ENCODE measurements at regions not wholly inside any gene's neighbourhood (a gene's known extent, or its start where the extent isn't known, plus 50 kb on each side); places are given as distances from the start of the nearest gene placed in this dataset.

DNA sequence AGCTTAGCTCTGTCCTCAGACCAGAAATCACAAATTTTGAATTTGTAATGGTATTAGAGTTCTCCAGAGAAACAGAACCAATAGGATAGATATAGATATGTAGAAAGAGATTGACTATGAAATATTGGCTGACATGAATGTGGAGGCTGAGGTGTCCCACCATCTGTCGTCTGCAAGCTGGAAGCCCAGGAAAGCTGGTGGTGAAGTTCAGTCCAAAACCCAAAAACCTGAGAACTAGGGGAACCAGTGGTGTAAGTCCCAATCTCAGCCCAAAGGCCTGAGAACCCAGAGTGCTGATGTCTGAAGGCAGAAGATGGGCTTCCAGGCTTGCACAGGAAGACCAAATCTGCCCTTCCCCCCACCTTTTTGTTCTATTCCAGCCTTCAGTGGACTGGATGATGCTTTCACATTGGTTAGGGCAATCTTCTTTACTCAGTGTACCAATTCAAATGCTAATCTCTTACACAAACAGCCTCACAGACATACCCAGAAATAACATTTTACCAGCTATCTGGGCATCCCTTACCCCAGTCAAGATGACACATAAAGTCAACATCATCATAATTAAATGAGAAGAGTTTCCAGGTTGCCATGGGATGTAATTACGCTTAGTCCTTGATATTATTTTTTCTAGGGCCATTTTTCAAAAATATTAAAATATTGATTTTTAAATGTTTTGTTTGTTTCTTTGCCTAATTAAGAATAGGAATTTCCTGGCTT, 570.8 kb downstream of the UTRN start:
- H3K27ac ChIP-seq (ENCODE audit: low read depth, low read length) = no peak overlapping the region
- no peak overlapping the region for H3K4me2 ChIP-seq (ENCODE audit: low read length)
- no peaks in the 10 kb centered on the region for H3K36me3 ChIP-seq (ENCODE audit: control insufficient read depth, insufficient read depth, low read length)
- H4K5ac ChIP-seq (ENCODE audit: low read length) = no peak overlapping the region
- H3K56ac ChIP-seq (ENCODE audit: low read length) = no peak overlapping the region
- no CpG with 5 or more reads among the region's 2 CpGs for WGBS (ENCODE audit: extremely low coverage, insufficient coverage, low lambda C conversion rate)
- H3K79me2 ChIP-seq (ENCODE audit: control insufficient read depth, insufficient read depth, low read length) = no peaks in the 10 kb centered on the region
- H3K23ac ChIP-seq (ENCODE audit: low read length) = no peak overlapping the region
- no peak overlapping the region for H2BK120ac ChIP-seq (ENCODE audit: low read depth, low read length)
- H2BK15ac ChIP-seq (replicated peaks; ENCODE audit: low read depth) = no peak overlapping the region
- H3K4ac ChIP-seq (ENCODE audit: low read depth, low read length) = no peak overlapping the region
- H3K79me1 ChIP-seq (ENCODE audit: low read length) = no peaks in the 10 kb centered on the region
- H3K27me3 ChIP-seq (ENCODE audit: insufficient read depth, low read length, poor library complexity) = no peaks in the 10 kb centered on the region
- H3K9ac ChIP-seq (ENCODE audit: low read length) = no peak overlapping the region
- H4K8ac ChIP-seq (ENCODE audit: low read depth, low read length) = no peak overlapping the region
- H3K4me1 ChIP-seq (ENCODE audit: control insufficient read depth, low read depth, low read length) = no peaks in the 10 kb centered on the region
- no peak overlapping the region for H3K18ac ChIP-seq (ENCODE audit: low read length)
- H2BK5ac ChIP-seq (ENCODE audit: low read length) = no peak overlapping the region
- no peak overlapping the region for H3K4me3 ChIP-seq (ENCODE audit: low read length)
- H2AK5ac ChIP-seq (ENCODE audit: low read length) = no peak overlapping the region
- no peak for DNase-seq

DNA sequence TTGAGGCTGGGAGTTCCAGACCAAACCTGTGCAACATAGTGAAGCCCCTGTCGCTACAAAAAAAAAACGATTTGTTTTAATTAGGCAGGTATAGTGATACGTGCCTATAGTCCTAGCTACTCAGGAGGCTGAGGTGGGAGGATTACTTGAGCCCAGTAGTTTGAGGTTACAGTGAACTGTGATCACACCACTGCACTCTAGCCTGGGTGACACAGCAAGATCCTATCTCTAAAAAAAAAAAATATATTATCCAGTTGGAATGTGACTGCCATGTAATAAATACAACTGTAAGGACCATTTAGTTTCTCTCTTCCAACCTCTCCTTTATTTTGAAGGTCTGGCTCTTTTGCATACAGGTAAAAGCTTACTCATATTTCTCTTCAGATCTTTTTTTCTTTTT, 571.5 kb downstream of the UTRN start:
- Histone ChIP-seq H2AK5ac (ENCODE audit: low read length) (no peak overlapping the region), H3K79me2 (ENCODE audit: control insufficient read depth, insufficient read depth, low read length) (no peaks in the 10 kb centered on the region), H2BK15ac (replicated peaks; ENCODE audit: low read depth) (no peak overlapping the region), H4K5ac (ENCODE audit: low read length) (no peak overlapping the region), H3K9ac (ENCODE audit: low read length) (no peak overlapping the region), H4K8ac (ENCODE audit: low read depth, low read length) (no peak overlapping the region), H3K4ac (ENCODE audit: low read depth, low read length) (no peak overlapping the region), H3K79me1 (ENCODE audit: low read length) (no peaks in the 10 kb centered on the region), H2BK5ac (ENCODE audit: low read length) (no peak overlapping the region), H3K4me3 (ENCODE audit: low read length) (no peak overlapping the region), H3K4me1 (ENCODE audit: control insufficient read depth, low read depth, low read length) (no peaks in the 10 kb centered on the region), H3K27ac (ENCODE audit: low read depth, low read length) (no peak overlapping the region), H3K56ac (ENCODE audit: low read length) (no peak overlapping the region), H3K18ac (ENCODE audit: low read length) (no peak overlapping the region), H3K36me3 (ENCODE audit: control insufficient read depth, insufficient read depth, low read length) (no peaks in the 10 kb centered on the region), H3K27me3 (ENCODE audit: insufficient read depth, low read length, poor library complexity) (no peaks in the 10 kb centered on the region), H3K4me2 (ENCODE audit: low read length) (no peak overlapping the region), H3K23ac (ENCODE audit: low read length) (no peak overlapping the region), H2BK120ac (ENCODE audit: low read depth, low read length) (no peak overlapping the region)
- no CpG with 5 or more reads among the region's 3 CpGs for WGBS (ENCODE audit: extremely low coverage, insufficient coverage, low lambda C conversion rate)
- no peak for DNase-seq

DNA sequence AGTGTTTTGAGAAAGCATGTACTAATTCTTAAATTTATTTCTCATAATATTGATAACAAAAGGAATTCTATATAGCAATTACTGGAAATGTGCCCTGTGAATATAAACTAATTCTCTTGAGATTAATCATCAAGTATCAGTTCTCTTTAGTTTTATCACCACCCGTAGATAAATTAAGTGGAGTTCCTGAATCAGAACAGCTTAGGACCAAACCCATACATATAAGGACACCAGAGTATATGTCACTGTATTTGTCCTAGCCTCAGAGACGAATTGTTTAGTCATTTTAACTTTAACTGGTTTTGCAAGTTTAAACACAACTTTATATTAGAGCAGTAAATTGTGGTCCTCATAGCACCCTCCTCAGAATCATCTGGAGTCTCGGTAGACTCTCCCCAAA, 572.0 kb downstream of the UTRN start:
- H3K27ac ChIP-seq (ENCODE audit: low read depth, low read length) = no peak overlapping the region
- H3K4ac ChIP-seq (ENCODE audit: low read depth, low read length) = no peak overlapping the region
- H3K4me1 ChIP-seq (ENCODE audit: control insufficient read depth, low read depth, low read length) = no peaks in the 10 kb centered on the region
- H3K79me1 ChIP-seq (ENCODE audit: low read length) = no peaks in the 10 kb centered on the region
- H3K9ac ChIP-seq (ENCODE audit: low read length) = no peak overlapping the region
- H4K5ac ChIP-seq (ENCODE audit: low read length) = no peak overlapping the region
- no peak overlapping the region for H3K4me3 ChIP-seq (ENCODE audit: low read length)
- no peak overlapping the region for H4K8ac ChIP-seq (ENCODE audit: low read depth, low read length)
- DNase-seq = no peak
- no peak overlapping the region for H2BK5ac ChIP-seq (ENCODE audit: low read length)
- H3K23ac ChIP-seq (ENCODE audit: low read length) = no peak overlapping the region
- no CpG with 5 or more reads among the region's 3 CpGs for WGBS (ENCODE audit: extremely low coverage, insufficient coverage, low lambda C conversion rate)
- no peaks in the 10 kb centered on the region for H3K27me3 ChIP-seq (ENCODE audit: insufficient read depth, low read length, poor library complexity)
- no peaks in the 10 kb centered on the region for H3K36me3 ChIP-seq (ENCODE audit: control insufficient read depth, insufficient read depth, low read length)
- H2AK5ac ChIP-seq (ENCODE audit: low read length) = no peak overlapping the region
- no peak overlapping the region for H2BK120ac ChIP-seq (ENCODE audit: low read depth, low read length)
- no peaks in the 10 kb centered on the region for H3K79me2 ChIP-seq (ENCODE audit: control insufficient read depth, insufficient read depth, low read length)
- H3K56ac ChIP-seq (ENCODE audit: low read length) = no peak overlapping the region
- H3K4me2 ChIP-seq (ENCODE audit: low read length) = no peak overlapping the region
- no peak overlapping the region for H2BK15ac ChIP-seq (replicated peaks; ENCODE audit: low read depth)
- no peak overlapping the region for H3K18ac ChIP-seq (ENCODE audit: low read length)

DNA sequence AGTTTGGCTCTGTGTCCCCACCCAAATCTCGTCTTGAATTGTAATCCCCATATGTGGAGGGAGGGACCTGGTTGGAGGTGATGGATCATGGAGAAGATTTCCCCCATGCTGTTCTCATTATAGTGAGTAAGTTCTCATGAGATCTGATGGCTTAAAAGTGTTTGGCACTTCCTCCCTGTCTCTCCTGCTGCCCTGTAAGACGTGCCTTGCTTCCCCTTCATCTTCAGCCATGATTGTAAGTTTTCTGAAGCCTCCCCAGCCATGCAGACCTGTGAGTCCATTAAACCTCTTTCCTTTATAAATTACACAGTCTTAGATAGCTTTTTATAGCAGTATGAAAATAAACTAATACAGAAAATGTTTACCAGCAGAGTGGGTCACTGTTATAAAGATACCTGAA, 577.6 kb downstream of the UTRN start:
- Histone ChIP-seq H3K4me3 (ENCODE audit: low read length) (no peak overlapping the region), H4K5ac (ENCODE audit: low read length) (no peak overlapping the region), H3K23ac (ENCODE audit: low read length) (no peak overlapping the region), H3K27me3 (ENCODE audit: insufficient read depth, low read length, poor library complexity) (no peaks in the 10 kb centered on the region), H3K79me1 (ENCODE audit: low read length) (no peaks in the 10 kb centered on the region), H3K18ac (ENCODE audit: low read length) (no peak overlapping the region), H3K4me2 (ENCODE audit: low read length) (no peak overlapping the region), H2BK15ac (replicated peaks; ENCODE audit: low read depth) (no peak overlapping the region), H4K8ac (ENCODE audit: low read depth, low read length) (no peak overlapping the region), H2AK5ac (ENCODE audit: low read length) (no peak overlapping the region), H3K79me2 (ENCODE audit: control insufficient read depth, insufficient read depth, low read length) (no peaks in the 10 kb centered on the region), H3K9ac (ENCODE audit: low read length) (no peak overlapping the region), H3K4ac (ENCODE audit: low read depth, low read length) (no peak overlapping the region), H3K56ac (ENCODE audit: low read length) (no peak overlapping the region), H3K36me3 (ENCODE audit: control insufficient read depth, insufficient read depth, low read length) (no peaks in the 10 kb centered on the region), H3K27ac (ENCODE audit: low read depth, low read length) (no peak overlapping the region), H3K4me1 (ENCODE audit: control insufficient read depth, low read depth, low read length) (no peaks in the 10 kb centered on the region), H2BK120ac (ENCODE audit: low read depth, low read length) (no peak overlapping the region), H2BK5ac (ENCODE audit: low read length) (no peak overlapping the region)
- no peak for DNase-seq
- no CpG with 5 or more reads among the region's 2 CpGs for WGBS (ENCODE audit: extremely low coverage, insufficient coverage, low lambda C conversion rate)

DNA sequence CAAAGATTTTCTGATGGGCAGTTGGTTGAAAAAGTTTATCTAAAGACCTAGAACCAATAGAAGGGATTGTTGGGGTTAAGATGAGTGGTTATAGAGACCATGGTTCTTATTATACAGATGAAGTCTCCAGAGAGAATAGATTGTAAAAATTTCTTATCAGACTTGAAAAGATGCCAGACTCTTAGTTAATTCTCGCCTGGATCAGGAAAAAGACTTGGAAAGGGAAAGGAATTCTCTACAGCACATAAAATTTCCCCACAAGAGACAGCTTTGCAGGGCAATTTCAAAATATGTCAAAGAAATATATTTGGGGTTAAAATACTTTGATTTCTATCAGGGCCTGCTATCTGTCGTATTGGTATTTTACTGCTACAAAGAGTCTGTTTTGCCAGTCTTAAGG, 582.6 kb downstream of the UTRN start:
- H3K4me2 ChIP-seq (ENCODE audit: low read length) = no peak overlapping the region
- no peak overlapping the region for H4K5ac ChIP-seq (ENCODE audit: low read length)
- WGBS (ENCODE audit: extremely low coverage, insufficient coverage, low lambda C conversion rate) = no CpG with 5 or more reads among the region's 2 CpGs
- no peak overlapping the region for H3K9ac ChIP-seq (ENCODE audit: low read length)
- H3K4me1 ChIP-seq (ENCODE audit: control insufficient read depth, low read depth, low read length) = no peaks in the 10 kb centered on the region
- DNase-seq = no peak
- no peak overlapping the region for H2BK15ac ChIP-seq (replicated peaks; ENCODE audit: low read depth)
- no peak overlapping the region for H2BK120ac ChIP-seq (ENCODE audit: low read depth, low read length)
- no peaks in the 10 kb centered on the region for H3K36me3 ChIP-seq (ENCODE audit: control insufficient read depth, insufficient read depth, low read length)
- no peak overlapping the region for H3K4me3 ChIP-seq (ENCODE audit: low read length)
- H3K79me2 ChIP-seq (ENCODE audit: control insufficient read depth, insufficient read depth, low read length) = no peaks in the 10 kb centered on the region
- H2BK5ac ChIP-seq (ENCODE audit: low read length) = no peak overlapping the region
- H3K23ac ChIP-seq (ENCODE audit: low read length) = no peak overlapping the region
- no peak overlapping the region for H3K56ac ChIP-seq (ENCODE audit: low read length)
- H3K4ac ChIP-seq (ENCODE audit: low read depth, low read length) = no peak overlapping the region
- H3K27ac ChIP-seq (ENCODE audit: low read depth, low read length) = no peak overlapping the region
- H2AK5ac ChIP-seq (ENCODE audit: low read length) = no peak overlapping the region
- H3K18ac ChIP-seq (ENCODE audit: low read length) = no peak overlapping the region
- H4K8ac ChIP-seq (ENCODE audit: low read depth, low read length) = no peak overlapping the region
- no peaks in the 10 kb centered on the region for H3K27me3 ChIP-seq (ENCODE audit: insufficient read depth, low read length, poor library complexity)
- no peaks in the 10 kb centered on the region for H3K79me1 ChIP-seq (ENCODE audit: low read length)

DNA sequence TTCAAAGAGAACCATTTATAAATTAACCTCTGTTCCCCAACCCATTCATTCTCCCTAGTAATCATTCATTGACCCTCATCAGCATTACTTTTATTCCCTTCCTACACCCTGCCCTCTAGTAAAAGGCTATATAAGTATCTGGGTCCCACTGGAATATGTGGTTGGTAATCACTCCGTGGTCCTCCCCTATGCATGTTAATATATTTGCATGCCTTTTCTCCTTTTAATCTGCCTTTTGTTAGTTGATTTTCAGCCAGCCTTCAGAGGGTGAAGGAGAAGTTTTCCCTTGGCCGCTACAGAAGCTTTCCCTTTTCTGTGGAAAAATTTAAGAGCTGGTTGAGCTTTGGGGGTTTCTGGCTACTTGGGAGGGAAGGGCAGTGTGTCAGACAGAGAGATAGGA, 585.6 kb downstream of the UTRN start:
- no CpG with 5 or more reads among the region's 2 CpGs for WGBS (ENCODE audit: extremely low coverage, insufficient coverage, low lambda C conversion rate)
- no peak overlapping the region for H3K4ac ChIP-seq (ENCODE audit: low read depth, low read length)
- H3K4me1 ChIP-seq (ENCODE audit: control insufficient read depth, low read depth, low read length) = no peaks in the 10 kb centered on the region
- no peaks in the 10 kb centered on the region for H3K36me3 ChIP-seq (ENCODE audit: control insufficient read depth, insufficient read depth, low read length)
- no peak overlapping the region for H4K8ac ChIP-seq (ENCODE audit: low read depth, low read length)
- H2BK120ac ChIP-seq (ENCODE audit: low read depth, low read length) = no peak overlapping the region
- no peak for DNase-seq
- no peak overlapping the region for H3K9ac ChIP-seq (ENCODE audit: low read length)
- no peak overlapping the region for H2AK5ac ChIP-seq (ENCODE audit: low read length)
- no peak overlapping the region for H2BK15ac ChIP-seq (replicated peaks; ENCODE audit: low read depth)
- H3K27ac ChIP-seq (ENCODE audit: low read depth, low read length) = no peak overlapping the region
- no peaks in the 10 kb centered on the region for H3K27me3 ChIP-seq (ENCODE audit: insufficient read depth, low read length, poor library complexity)
- no peak overlapping the region for H3K4me3 ChIP-seq (ENCODE audit: low read length)
- no peak overlapping the region for H4K5ac ChIP-seq (ENCODE audit: low read length)
- no peak overlapping the region for H3K4me2 ChIP-seq (ENCODE audit: low read length)
- H3K23ac ChIP-seq (ENCODE audit: low read length) = no peak overlapping the region
- H3K18ac ChIP-seq (ENCODE audit: low read length) = peak overlapping the region; percentile 28
- H3K56ac ChIP-seq (ENCODE audit: low read length) = no peak overlapping the region
- no peaks in the 10 kb centered on the region for H3K79me1 ChIP-seq (ENCODE audit: low read length)
- no peaks in the 10 kb centered on the region for H3K79me2 ChIP-seq (ENCODE audit: control insufficient read depth, insufficient read depth, low read length)
- no peak overlapping the region for H2BK5ac ChIP-seq (ENCODE audit: low read length)
